IPS-NIHi7 (cell line): ENCODE measurements at regions not wholly inside any gene's neighbourhood (a gene's known extent, or its start where the extent isn't known, plus 50 kb on each side); places are given as distances from the start of the nearest gene placed in this dataset.
A peak's percentile ranks its signal among the peaks of the same experiment; 100 is the strongest.
"Not testable (repeated sequence)": the region's sequence is repeated elsewhere in the genome, so short reads cannot be mapped to it uniquely, and the experiment has no call there.

Experiments
- DNase-seq: peaks from one replicate; pipeline ENCODE4 v3.0.0; 2012; ENCODE audit warnings: mixed read lengths; ENCODE audit errors: extremely low spot score

GRCh38 chr14:21846902-21847301 is 173.3 kb upstream of the OR4E1 start:
- DNase-seq: not testable (repeated sequence)

GRCh38 chr14:21846227-21846885 is 172.7 kb upstream of the OR4E1 start:
- DNase-seq: peak; percentile 39

GRCh38 chr14:21840765-21841164 is 167.1 kb upstream of the OR4E1 start:
- DNase-seq: no peak

- DNase-seq: no peak
Observed at GRCh38 chr14:21833836-21834235, 160.2 kb upstream of the OR4E1 start.

GRCh38 chr14:21825845-21826244 is 152.2 kb upstream of the OR4E1 start:
- no peak for DNase-seq

GRCh38 chr14:21825149-21825743 is 151.6 kb upstream of the OR4E1 start:
- peak; percentile 85 for DNase-seq

- no peak for DNase-seq
Observed at GRCh38 chr14:21822109-21822508, 148.5 kb upstream of the OR4E1 start.

- no peak for DNase-seq
Observed at GRCh38 chr14:21820631-21821030, 147.0 kb upstream of the OR4E1 start.

GRCh38 chr14:21819891-21820290 is 146.3 kb upstream of the OR4E1 start:
- DNase-seq: not testable (repeated sequence)

GRCh38 chr14:21817010-21817409 is 143.4 kb upstream of the OR4E1 start:
- DNase-seq: not testable (repeated sequence)

- DNase-seq: no peak
Observed at GRCh38 chr14:21807975-21808374, 134.4 kb upstream of the OR4E1 start.

- DNase-seq: no peak
Observed at GRCh38 chr14:21804981-21805380, 131.4 kb upstream of the OR4E1 start.

- DNase-seq: no peak
Observed at GRCh38 chr14:21802441-21802840, 128.8 kb upstream of the OR4E1 start.

GRCh38 chr14:21796916-21797315 is 123.3 kb upstream of the OR4E1 start:
- peak; percentile 43 for DNase-seq

GRCh38 chr14:21795456-21795855 is 121.8 kb upstream of the OR4E1 start:
- no peak for DNase-seq

GRCh38 chr14:21791749-21792148 is 118.1 kb upstream of the OR4E1 start:
- no peak for DNase-seq

- DNase-seq: not testable (repeated sequence)
Observed at GRCh38 chr14:21788687-21789086, 115.1 kb upstream of the OR4E1 start.

- not testable (repeated sequence) for DNase-seq
Observed at GRCh38 chr14:21787242-21787641, 113.6 kb upstream of the OR4E1 start.

- DNase-seq: no peak
Observed at GRCh38 chr14:21781543-21781942, 107.9 kb upstream of the OR4E1 start.

GRCh38 chr14:21780429-21781084 is 106.9 kb upstream of the OR4E1 start:
- DNase-seq: no peak

- no peak for DNase-seq
Observed at GRCh38 chr14:21771671-21772070, 98.1 kb upstream of the OR4E1 start.

- DNase-seq: no peak
Observed at GRCh38 chr14:21768875-21769257, 95.2 kb upstream of the OR4E1 start.
